NCI-H1436 (cell line): ENCODE measurements at regions not wholly inside any gene's neighbourhood (a gene's known extent, or its start where the extent isn't known, plus 50 kb on each side); places are given as distances from the start of the nearest gene placed in this dataset.
"Not testable (repeated sequence)": the region's sequence is repeated elsewhere in the genome, so short reads cannot be mapped to it uniquely, and the experiment has no call there.

Experiments used
- DNase-seq: peaks from one replicate; lab custom pipeline; 2025; lab: John Stamatoyannopoulos, UW

DNA sequence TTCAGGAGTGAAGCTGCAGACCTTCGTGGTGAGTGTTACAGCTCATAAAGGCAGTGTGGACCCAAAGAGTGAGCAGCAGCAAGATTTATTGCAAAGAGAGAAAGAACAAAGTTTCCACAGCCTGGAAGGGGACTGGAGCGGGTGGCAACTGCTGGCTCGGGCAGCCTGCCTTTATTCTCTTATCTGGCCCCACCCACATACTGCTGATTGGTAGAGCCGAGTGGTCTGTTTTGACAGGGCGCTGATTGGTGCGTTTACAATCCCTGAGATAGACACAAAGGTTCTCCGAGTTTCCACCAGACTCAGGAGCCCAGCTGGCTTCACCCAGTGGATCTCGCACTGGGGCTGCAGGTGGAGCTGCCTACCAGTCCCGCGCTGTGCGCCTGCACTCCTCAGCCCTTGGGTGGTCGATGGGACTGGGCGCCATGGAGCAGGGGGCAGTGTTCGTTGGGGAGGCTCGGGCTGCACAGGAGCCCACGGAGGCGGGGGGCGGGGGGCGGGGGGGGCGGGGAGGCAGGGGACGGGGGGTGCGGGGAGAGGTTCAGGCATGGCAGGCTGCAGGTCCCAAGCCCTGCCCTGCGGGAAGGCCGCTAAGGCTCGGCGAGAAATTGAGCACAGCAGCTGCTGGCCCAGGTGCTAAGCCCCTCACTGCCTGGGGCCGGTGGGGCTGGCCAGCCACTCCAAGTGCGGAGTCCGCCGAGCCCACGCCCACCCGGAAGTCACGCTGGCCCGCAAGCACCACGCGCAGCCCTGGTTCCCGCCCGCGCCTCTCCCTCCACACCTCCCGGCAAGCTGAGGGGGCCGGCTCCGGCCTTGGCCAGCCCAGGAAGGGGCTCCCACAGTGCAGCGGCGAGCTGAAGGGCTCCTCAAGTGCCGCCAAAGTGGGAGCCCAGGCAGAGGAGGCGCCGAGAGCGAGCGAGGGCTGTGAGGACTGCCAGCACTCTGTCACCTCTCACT lies 59.9 kb upstream of the EN2 start:
- not testable (repeated sequence) for DNase-seq

DNA sequence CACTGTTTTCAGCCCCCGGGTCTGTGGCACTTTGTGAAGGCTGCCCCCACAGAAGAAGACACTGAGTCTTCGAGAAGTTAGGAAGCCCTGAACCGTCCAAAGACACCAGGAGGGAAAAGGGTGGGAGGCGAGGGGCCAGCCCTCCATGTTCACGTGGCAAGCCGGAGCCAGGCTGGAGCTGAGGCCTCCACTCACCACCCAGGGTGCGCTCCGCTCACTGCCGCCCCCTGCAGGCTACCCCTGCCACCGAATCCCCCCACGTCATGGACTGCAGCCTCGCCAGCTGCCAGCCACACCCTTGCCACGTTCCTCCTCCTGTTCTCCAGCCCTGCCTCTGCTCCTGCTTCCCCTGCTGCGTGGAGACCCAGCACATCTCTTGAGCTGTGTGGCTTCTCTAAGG lies 59.0 kb upstream of the EN2 start:
- no peak for DNase-seq

DNA sequence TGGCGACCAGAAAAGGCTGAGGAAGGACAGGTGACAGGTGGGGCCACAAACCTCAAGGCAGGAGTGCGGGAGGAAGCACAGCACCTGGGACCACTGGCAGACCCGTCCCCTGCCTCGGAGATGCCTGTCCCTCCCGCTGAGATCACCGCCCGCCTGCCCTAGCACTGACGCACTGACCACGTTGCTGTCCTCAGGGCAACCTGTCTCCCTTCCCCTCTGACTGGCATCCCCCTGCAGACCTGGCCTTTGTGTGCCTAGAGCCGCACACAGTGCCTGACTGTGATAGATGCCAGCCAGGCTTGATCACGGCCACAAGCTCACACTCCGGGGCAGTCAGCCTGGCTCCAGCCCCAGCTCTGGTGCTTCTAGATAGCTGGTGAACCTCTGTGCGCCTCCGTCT lies 58.4 kb upstream of the EN2 start:
- no peak for DNase-seq

DNA sequence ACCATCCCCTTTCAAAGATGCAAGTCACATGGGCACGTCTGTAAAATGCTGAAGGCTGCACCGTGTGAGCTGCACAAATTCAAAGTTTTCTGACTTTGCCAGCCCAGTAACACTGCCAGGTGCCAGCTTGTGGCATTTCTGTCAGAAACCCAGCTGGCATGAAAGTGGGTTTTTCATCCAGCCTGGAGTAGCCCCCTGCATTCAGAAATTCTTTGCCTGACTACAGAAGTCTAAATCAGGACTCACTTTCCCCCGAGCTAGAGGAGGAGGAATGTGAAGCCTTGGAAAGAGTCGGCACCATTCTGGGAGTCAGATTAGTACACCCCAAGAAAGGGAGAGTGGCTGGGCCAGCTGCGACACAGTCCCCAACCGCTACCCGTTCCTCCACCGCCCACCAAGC lies 56.7 kb upstream of the EN2 start:
- no peak for DNase-seq

DNA sequence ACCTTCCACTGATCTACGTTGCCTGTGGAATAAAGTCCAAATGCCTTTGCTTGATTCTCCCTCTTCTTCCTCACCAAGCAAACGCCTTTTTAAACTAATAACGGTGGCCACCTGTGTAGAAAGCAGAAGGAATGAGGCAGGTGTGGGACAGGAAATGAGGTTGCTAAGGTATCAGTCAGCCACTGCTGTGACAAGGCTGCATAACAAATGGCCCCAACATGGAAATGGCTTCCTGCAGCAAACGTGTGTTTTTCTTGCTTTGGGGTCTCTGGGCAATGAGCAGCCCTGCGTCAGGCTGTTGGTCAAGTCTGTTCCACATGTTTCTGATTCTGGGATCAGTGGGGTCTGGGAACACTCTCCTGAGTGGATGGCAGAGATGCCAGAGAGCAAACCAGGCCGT lies 56.0 kb upstream of the EN2 start:
- no peak for DNase-seq

DNA sequence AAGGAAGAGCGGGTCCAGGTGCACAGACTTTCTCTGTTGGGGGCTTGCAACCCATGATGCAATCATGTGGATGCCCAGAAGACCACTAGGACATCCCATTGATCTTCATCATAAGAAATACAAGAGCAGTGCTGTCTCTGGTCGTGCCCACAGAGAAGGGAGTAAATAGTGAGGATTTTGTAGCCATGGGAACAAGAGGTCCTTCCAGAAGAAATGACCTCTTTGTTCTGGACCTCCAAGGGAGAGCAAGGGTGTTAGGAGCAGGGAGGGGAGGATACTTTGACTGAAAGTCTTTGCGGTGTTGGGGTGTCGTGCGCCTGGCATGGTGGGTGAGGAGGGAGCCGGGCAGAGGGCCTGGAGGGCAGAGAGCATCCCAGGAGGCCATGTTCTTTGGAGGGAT lies 55.0 kb upstream of the EN2 start:
- no peak for DNase-seq

DNA sequence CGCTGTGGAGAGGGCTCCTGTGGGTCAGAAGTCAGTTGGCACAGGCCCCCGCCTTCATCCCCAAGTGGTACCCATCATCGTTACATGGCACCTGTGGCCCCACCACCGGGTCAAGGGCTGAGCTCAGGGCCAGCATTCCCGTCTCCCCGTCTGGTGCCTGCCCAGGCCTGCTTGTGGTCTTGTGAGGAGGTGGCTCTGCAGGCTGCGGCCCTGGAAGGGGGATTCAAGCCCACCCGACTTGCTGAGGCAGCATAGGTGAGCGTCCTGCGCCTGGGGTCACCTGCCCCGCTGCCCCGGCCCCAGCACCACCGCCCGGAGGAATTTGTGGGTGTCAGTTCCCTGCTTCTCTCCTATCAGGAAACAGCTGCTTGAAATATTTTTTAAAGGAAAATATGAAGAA lies 53.0 kb upstream of the EN2 start:
- no peak for DNase-seq

DNA sequence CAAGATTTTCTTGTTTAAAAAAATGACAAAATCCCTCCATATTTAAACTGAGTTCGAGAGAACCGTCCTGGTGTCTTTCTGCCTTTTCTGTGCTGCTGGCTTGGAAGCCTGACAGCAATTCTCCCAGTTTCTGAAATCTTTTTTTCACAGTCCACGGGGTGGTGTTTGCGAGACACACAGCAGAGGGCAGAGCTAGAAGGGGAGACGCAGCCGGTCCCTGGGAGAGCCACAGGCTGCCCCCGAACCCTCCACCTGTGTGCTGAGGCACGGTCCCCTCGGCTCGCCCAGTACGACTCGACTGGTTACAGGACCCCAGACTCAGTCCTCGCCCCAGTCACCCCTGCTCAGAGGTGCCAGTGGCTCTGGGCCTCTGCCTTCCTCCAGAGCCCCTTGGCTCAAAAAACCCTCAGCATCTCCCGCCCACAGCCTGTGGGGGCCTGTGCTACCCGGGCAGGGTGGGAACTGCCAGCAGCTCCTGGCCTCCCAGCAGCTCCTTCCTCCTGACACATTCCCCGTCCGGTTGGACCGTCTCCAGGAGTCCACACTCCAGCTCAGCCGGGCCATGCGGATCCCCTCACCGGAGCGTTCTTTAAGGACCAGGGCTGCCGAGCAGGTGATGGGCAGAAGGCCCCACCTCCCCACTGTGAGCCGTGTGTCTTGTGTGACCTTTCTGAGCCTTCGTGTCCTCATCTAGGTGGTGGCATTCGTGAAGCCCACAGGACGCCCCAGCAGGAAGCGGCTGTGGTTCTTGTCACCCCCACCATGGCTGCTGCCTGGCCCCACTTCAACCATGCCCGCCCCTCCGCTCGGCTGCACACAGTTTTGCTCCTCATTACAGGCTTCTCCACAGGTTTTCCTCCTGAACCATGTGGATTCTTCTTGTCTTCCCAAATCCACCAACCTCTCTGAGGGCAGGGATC lies 52.3 kb upstream of the EN2 start:
- no peak for DNase-seq

DNA sequence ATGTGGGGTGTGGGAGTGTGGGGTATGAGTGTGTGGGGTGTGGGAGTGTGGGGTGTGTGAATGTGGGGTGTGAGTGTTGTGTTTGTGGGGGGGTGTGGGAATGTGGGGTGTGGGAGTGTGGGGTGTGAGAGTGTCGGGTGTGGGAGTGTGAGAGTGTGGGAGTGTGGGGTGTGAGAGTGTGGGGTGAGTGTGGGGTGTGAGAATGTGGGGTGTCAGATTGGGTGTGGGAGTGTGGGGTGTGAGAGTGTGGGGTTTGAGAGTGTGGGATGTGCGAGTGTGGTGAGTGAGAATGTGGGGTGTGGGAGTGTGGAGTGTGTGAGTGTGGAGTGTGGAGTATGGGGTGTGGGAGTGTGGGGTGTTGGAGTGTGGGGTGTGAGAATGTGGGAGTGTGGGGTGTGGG lies 50.1 kb upstream of the EN2 start:
- no peak for DNase-seq
